GM19438 (cell line): ENCODE measurements at regions not wholly inside any gene's neighbourhood (a gene's known extent, or its start where the extent isn't known, plus 50 kb on each side); places are given as distances from the start of the nearest gene placed in this dataset.
"Not testable (repeated sequence)": the region's sequence is repeated elsewhere in the genome, so short reads cannot be mapped to it uniquely, and the experiment has no call there.

Source experiments
- ATAC-seq: cut with Tn5 transposase; IDR thresholded peaks from one replicate; pipeline ENCODE4 v1.9.1; 2021; ENCODE audit warnings: low read depth; ENCODE audit not compliant: unreplicated experiment

GRCh38 chr4:31236020-31236638 lies 516.0 kb downstream of the PCDH7 start:
- ATAC-seq = no peak

DNA sequence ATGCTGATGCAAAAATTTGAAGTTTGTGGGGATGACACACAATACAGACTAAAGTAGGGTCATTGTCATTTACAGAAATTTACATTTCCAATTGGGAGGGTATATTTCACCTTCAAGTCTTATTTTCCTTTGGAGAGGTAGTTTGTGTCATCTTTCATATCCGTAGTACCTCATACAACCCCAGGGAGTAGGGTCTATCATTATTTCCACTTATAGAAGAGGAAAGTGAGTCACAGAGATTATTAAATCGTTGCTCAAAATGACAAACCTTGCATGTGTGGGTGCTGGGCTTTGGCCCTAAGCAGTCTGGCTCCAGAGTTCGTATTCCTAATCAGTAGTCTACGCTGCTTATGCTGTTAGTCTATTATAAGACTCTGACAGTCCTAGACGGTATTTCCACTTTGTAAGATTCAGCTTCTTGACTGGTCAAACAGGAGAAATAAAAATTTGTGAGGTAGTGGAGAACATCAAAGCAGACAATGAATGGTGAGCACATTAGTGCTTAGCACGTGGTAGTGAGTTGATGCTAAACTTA lies 516.5 kb downstream of the PCDH7 start:
- ATAC-seq = no peak

DNA sequence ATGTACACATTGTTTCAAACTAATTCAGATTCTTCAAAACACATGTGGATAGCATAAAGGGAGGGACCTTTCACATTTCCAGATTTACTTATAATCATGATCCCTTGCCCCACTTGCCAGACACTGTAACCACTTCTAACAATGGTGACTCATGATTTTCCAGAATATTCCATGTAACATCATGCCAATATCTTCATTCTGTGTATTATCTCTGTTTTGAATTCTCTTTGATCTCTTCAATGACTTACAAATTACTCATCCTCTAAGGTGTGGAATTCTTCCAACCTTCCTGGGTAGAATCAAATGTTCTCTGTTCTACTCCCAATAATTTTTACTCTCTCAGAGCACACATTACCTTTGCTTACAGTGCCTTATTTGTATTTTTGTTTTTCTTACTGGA lies 517.1 kb downstream of the PCDH7 start:
- no peak for ATAC-seq

GRCh38 chr4:31239886-31240285 lies 519.7 kb downstream of the PCDH7 start:
- no peak for ATAC-seq

GRCh38 chr4:31241504-31242106 lies 521.4 kb downstream of the PCDH7 start:
- no peak for ATAC-seq

DNA sequence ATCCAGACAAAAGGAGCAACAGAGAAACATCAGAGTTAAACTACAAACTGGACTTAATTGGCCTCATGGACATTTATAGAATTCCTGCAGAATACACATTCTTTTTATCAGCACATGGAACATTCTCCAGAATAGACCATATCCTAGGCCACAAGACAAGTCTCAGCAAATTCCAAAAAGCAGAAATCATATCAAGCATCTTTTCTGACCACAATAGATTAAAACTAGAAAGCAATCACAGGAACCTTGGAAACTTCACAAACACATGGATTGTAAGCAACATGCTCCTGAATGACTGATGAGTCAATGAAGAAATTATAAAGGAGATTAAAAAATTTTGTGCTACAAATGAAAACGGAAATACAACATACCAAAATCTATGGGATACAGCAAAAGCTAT lies 526.7 kb downstream of the PCDH7 start:
- ATAC-seq = no peak

- no peak for ATAC-seq
Observed at GRCh38 chr4:31259119-31259518, 539.0 kb downstream of the PCDH7 start.

DNA sequence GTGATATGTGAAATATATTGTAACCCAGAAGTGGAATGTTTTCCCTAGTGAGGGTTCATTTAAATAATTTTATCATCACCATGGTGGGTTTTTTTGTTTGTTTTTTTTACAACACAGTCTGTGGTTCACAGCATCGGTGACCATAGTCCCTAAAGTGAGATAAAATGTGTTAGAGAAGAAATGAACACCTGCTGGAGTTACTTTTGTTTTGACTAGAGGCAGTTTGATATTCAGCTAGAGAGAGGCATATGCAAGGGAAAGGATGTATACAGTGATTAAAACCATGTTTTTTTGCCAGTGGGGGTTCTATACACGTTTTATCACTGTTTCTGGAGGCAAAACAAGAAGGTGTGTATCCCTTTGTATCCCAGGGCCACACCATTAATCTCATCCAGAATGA lies 541.5 kb downstream of the PCDH7 start:
- no peak for ATAC-seq

GRCh38 chr4:31266094-31266493 lies 545.9 kb downstream of the PCDH7 start:
- not testable (repeated sequence) for ATAC-seq

DNA sequence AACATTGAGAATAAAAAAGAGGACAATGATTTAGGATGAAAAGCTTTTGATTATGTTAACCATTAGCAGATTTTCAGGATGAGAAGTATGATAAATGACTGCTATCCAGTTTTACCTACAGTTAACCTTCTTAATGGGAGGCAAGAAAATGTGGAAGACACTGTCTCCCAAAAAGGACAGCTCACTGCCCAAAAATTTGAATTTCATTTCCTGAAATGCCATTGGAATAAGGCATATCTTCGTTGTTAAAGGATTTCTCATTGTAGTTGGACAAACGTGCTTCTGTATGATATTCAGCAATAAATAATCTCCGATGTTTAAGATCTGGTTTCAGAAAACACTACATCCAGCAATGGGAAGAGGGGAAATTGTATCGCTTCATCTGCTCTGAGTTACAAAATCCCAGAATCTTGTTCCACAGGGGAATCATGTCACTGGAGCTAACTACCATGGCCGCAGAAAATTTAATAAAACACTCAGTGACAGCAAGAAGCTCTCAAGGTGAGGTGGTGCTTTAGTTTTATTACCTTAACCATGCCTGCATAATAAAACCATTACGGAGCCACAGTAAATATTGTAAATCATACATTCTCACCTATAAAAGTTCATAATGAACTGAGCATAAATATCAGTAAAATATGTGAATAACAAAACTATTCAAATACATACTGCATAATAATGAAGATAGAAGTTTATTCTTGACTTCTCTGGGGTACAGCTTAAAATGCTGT lies 552.3 kb downstream of the PCDH7 start:
- no peak for ATAC-seq

- no peak for ATAC-seq
Observed at GRCh38 chr4:31275906-31276305, 555.7 kb downstream of the PCDH7 start.

GRCh38 chr4:31283679-31284078 lies 563.5 kb downstream of the PCDH7 start:
- no peak for ATAC-seq

GRCh38 chr4:31290836-31291235 lies 570.7 kb downstream of the PCDH7 start:
- ATAC-seq = no peak

- ATAC-seq = no peak
Observed at GRCh38 chr4:31291238-31291637, 571.1 kb downstream of the PCDH7 start.

DNA sequence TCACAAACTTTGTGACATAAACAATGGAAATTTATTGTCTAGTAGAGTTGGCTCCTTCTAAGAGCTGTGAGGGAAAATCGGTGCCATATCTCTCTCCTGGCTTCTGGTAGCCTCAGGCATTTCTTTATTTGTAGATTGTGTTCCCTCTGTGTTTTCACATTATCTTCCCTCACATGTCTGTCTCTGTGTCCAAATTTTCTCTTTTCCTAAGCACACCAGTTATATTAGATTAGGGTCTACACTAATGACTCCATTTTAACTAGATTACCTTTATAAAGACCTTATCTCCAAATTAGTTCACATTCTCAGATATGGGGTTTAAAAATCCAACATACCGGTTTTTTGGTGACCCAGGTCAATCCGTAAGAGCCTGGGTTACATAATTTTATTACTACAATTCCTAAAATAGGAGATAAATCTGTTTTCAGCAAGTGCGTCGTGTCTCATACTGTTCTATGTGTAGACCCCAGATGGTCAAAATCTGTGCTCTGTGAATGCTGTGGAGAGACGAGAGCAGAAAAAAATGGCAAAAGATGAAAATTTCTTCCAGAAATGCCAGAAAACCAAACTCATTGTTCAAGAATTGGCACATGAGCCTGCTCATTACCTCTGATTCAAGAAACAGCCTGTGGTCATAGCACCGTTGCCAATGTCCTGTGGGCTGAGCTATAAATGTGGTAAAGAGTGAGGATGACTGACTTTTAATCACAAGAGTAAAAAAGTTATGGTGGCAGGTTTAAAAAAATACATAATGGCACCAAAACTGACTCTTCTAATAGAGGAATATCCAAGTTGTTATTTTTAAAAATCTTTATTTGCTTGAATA lies 574.7 kb downstream of the PCDH7 start:
- no peak for ATAC-seq

GRCh38 chr4:31298737-31299136 lies 578.6 kb downstream of the PCDH7 start:
- no peak for ATAC-seq

GRCh38 chr4:31307029-31307428 lies 586.9 kb downstream of the PCDH7 start:
- ATAC-seq = no peak

GRCh38 chr4:31324814-31325213 lies 604.6 kb downstream of the PCDH7 start:
- no peak for ATAC-seq

DNA sequence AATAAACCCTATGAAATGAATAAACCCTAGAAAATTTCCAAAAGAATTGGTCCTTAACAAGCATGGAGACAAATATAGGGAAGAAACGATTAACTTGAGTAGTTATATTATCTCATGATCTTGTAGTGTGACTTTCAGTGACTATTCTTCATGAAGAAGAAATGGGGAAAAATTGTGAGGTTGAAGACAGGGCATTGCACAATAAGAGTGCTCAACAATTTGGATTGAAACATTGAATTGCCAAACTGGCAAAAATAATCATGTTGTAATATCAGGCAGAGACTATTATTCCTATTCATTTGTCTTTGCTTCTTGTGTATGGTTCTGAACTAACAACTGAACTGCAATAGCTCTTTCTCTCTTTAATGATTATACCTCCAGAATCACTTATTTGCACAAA lies 605.1 kb downstream of the PCDH7 start:
- ATAC-seq = no peak

DNA sequence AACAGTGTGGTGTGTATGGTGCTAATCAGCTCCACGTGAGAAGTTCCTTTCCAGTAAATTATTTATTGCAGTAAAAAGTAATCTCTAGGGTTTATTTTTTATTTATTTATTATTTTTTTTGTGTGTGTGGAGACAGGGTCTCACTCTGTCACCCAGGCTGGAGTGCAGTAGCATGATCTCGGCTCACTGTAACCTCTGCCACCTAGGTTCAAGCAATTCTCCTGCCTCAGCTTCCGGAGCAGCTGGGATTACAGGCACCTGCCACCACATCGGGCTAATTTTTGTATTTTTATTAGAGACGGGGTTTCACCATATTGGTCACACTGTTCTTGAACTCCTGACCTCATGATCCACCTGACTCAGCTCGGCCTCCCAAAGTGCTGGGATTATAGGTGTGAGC lies 606.9 kb downstream of the PCDH7 start:
- ATAC-seq = no peak

DNA sequence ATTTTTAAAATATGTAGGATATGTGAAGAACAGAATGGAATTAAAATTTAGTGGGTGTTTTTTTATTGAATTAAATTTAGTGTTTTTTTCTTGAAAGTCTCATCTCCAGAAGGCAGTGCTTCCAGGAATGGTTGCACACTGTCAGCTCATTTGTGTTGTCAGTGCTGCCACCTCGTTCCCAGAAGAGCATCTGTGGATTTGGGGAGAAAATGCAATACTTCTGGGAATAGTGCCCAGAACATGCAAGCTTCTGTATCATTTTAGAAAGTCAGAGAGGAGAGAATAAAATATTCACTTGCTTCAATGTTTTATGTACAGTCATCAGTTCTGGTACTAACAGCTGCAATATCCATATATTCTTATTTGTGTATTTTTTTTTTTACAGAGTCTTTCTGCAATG lies 608.8 kb downstream of the PCDH7 start:
- no peak for ATAC-seq
